ENCODE measurements at regions not wholly inside any gene's neighbourhood (a gene's known extent, or its start where the extent isn't known, plus 50 kb on each side); places are given as distances from the start of the nearest gene placed in this dataset.

DNA sequence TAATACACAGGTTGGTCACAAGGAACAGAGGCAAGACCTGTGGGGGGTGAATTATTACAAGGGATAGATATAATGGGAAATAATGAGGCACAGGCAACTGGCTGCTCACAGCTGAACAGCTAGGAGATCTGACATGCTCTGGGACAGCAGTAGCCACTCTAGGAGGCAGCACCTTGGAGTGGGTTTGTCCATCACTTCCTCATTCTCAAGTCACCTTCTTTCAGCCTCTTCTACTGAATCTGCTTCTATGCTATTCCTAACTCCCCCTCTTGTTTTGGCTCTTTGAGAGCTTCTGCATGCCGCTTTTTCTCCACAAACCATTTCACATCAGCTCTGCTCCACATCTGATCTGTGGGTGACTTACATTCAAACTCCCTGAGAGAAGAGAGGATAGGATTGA lies 345.5 kb upstream of the MAP3K7 start:
- no peak overlapping the region for H2AK5ac ChIP-seq (ENCODE audit: low read depth, low read length)
- no peak overlapping the region for H2BK20ac ChIP-seq (ENCODE audit: low read length)
- H3K79me2 ChIP-seq (ENCODE audit: control insufficient read depth in 1 of 2, insufficient read depth in 2 of 2, low read length in 2 of 2), result no peaks in the 10 kb centered on the region
- H3K9me3 ChIP-seq (ENCODE audit: insufficient read depth in 2 of 2, low read depth in 1 of 2, low read length in 1 of 2), result no peaks in the 10 kb centered on the region
- WGBS, 2 experiments (ENCODE audit: extremely low coverage in 1 of 2, insufficient coverage in 1 of 2, insufficient read length in 1 of 2, insufficient replicate concordance in 2 of 2, low coverage in 1 of 2, low lambda C conversion rate in 2 of 2, missing lambda C conversion rate in 1 of 2), result 100% methylated on average over 1 of the region's 1 CpG; no CpG with 5 or more reads in 1 of the 2 experiments
- no peak overlapping the region for H2BK12ac ChIP-seq (ENCODE audit: low read depth, low read length)
- no peak overlapping the region for H3K27ac ChIP-seq (ENCODE audit: low read depth, low read length)
- no peak overlapping the region for H3K23ac ChIP-seq (ENCODE audit: insufficient read length)
- no peak overlapping the region for H4K5ac ChIP-seq (ENCODE audit: insufficient read length, low read depth, low read length)
- no peak overlapping the region for H4K8ac ChIP-seq (ENCODE audit: extremely low read depth, insufficient read depth, low read length)
- H3K23me2 ChIP-seq (ENCODE audit: low read depth, low read length), result no peaks in the 10 kb centered on the region
- no peak for FAIRE-seq
- no peak overlapping the region for H2BK120ac ChIP-seq (replicated peaks; ENCODE audit: low read depth, low read length)
- no peak overlapping the region for H3K4me3 ChIP-seq (ENCODE audit: extremely low read depth in 1 of 4, insufficient read depth in 2 of 4, low read depth in 3 of 4, low read length in 4 of 4)
- H3K9ac ChIP-seq (replicated peaks in 1 of 4; ENCODE audit: extremely low read depth in 1 of 4, low read depth in 3 of 4, low read length in 3 of 4), result no peak overlapping the region
- H3K4me2 ChIP-seq (ENCODE audit: insufficient read depth in 1 of 2, low read depth in 2 of 2, low read length in 2 of 2), result no peak overlapping the region
- peaks cover 0 to 3% (median 0%) of the 10 kb centered on the region in 4 experiments; a peak in 1 of 7 replicates for H3K4me1 ChIP-seq (replicated peaks in 1 of 4; ENCODE audit: control insufficient read depth in 3 of 4, insufficient read depth in 4 of 4, low read length in 3 of 4)
- H2AFZ ChIP-seq (ENCODE audit: low read length), result no peak overlapping the region
- H2BK15ac ChIP-seq (ENCODE audit: low read length), result no peak overlapping the region; the same call in 1 of the 2 replicates
- no peaks in the 10 kb centered on the region for H3K79me1 ChIP-seq (ENCODE audit: low read depth, low read length)
- no peaks in the 10 kb centered on the region for H4K20me1 ChIP-seq (replicated peaks in 1 of 2; ENCODE audit: control insufficient read depth in 1 of 2, insufficient read depth in 2 of 2, low read length in 2 of 2)
- no peak overlapping the region for H3K56ac ChIP-seq (replicated peaks; ENCODE audit: insufficient read length, low read depth, low read length)
- H3K18ac ChIP-seq (ENCODE audit: extremely low read depth, low read length), result no peak overlapping the region
- H3K4ac ChIP-seq (replicated peaks; ENCODE audit: insufficient read length, low read depth, low read length), result no peak overlapping the region
- POLR2A ChIA-PET (ENCODE audit: partially characterized antibody), result no interaction called here
- H3K27me3 ChIP-seq (replicated peaks in 1 of 4; ENCODE audit: control insufficient read depth in 3 of 4, extremely low read depth in 1 of 4, insufficient read depth in 3 of 4, low read length in 3 of 4), result no peaks in the 10 kb centered on the region
- TF ChIP-seq SP1 (IDR thresholded peaks at IDR 0.05; ENCODE audit: low read depth, low read length) (no peak), SP2 (IDR thresholded peaks at IDR 0.05; ENCODE audit: low read length) (no peak), BACH1 (IDR thresholded peaks at IDR 0.05; ENCODE audit: low read length) (no peak), PHF8 (conservative IDR thresholded peaks at IDR 0.05; ENCODE audit: low read depth, low read length) (no peak), ASH2L (IDR thresholded peaks at IDR 0.05; ENCODE audit: low read length) (no peak), JUND (IDR thresholded peaks at IDR 0.05; ENCODE audit: low read length) (no peak), POLR2A (IDR thresholded peaks at IDR 0.05; ENCODE audit: control extremely low read depth in 1 of 2, low read depth in 2 of 2, low read length in 2 of 2) (no peak), KDM5A (IDR thresholded peaks at IDR 0.05; ENCODE audit: low read length) (no peak), TEAD4 (IDR thresholded peaks at IDR 0.05; ENCODE audit: low read depth, low read length) (no peak)
- TF ChIP-seq, protein P1, sequence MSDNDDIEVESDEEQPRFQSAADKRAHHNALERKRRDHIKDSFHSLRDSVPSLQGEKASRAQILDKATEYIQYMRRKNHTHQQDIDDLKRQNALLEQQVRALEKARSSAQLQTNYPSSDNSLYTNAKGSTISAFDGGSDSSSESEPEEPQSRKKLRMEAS (IDR thresholded peaks at IDR 0.05), result no peak
- TF ChIP-seq, protein P2, sequence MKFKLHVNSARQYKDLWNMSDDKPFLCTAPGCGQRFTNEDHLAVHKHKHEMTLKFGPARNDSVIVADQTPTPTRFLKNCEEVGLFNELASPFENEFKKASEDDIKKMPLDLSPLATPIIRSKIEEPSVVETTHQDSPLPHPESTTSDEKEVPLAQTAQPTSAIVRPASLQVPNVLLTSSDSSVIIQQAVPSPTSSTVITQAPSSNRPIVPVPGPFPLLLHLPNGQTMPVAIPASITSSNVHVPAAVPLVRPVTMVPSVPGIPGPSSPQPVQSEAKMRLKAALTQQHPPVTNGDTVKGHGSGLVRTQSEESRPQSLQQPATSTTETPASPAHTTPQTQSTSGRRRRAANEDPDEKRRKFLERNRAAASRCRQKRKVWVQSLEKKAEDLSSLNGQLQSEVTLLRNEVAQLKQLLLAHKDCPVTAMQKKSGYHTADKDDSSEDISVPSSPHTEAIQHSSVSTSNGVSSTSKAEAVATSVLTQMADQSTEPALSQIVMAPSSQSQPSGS (IDR thresholded peaks at IDR 0.05; ENCODE audit: low read length), result no peak
- CTCF ChIA-PET (ENCODE audit: partially characterized antibody), result interaction anchor here (1.3 to 1.7 kb wide), 3 partner anchors 10 to 322 kb away, joined by 3 to 4 read pairs (median 3); no protein-coding TSS in a partner anchor
- no peaks in the 10 kb centered on the region for H3K36me3 ChIP-seq (ENCODE audit: control insufficient read depth in 2 of 4, insufficient read depth in 4 of 4, low read length in 3 of 4)
- DNase-seq (ENCODE audit: low read depth in 1 of 2, low spot score in 2 of 2), result no peak
- H2BK5ac ChIP-seq (ENCODE audit: low read depth, low read length), result no peak overlapping the region
- H3K14ac ChIP-seq (ENCODE audit: insufficient read length), result no peak overlapping the region
- no peak overlapping the region for H4K91ac ChIP-seq (replicated peaks; ENCODE audit: insufficient read length, low read length)

Data from H1 (cell line).